Upper lobe of left lung (tissue), 6 donors: ENCODE measurements at regions not wholly inside any gene's neighbourhood (a gene's known extent, or its start where the extent isn't known, plus 50 kb on each side); places are given as distances from the start of the nearest gene placed in this dataset.
"Not testable (repeated sequence)": the region's sequence is repeated elsewhere in the genome, so short reads cannot be mapped to it uniquely, and the experiment has no call there.

ENCODE experiments used
- ATAC-seq, 2 donors: fragments of 200-7000 bp; cut with Tn5 transposase; one replicate each; pipeline ENCODE4 v1.9.1; 2022; ENCODE audit warnings: mild to moderate bottlenecking in 2 of 2, moderate library complexity in 2 of 2; ENCODE audit not compliant: low FRiP score in 2 of 2
- DNase-seq, 2 donors: peaks; one replicate each; pipeline ENCODE4 v3.0.0-alpha.2; 2019 to 2020
- H3K27ac ChIP-seq, 4 donors: fragments of 200-600 bp; sonication (generic); one replicate each; pipeline ENCODE4 v1.5.1; 2016 to 2019
- H3K27me3 ChIP-seq, 4 donors: fragments of 200-600 bp; sonication (generic); one replicate each; pipeline ENCODE4 v1.5.1; 2017 to 2019
- H3K36me3 ChIP-seq, 4 donors: fragments of 200-600 bp; sonication (generic); one replicate each; pipeline ENCODE4 v1.5.1; 2016 to 2019
- H3K4me1 ChIP-seq, 4 donors: fragments of 200-600 bp; sonication (generic); one replicate each; pipeline ENCODE4 v1.5.1; 2018 to 2019
- H3K4me3 ChIP-seq, 4 donors: fragments of 200-600 bp; sonication (generic); one replicate each; pipeline ENCODE4 v1.5.1; 2017 to 2019; ENCODE audit warnings: mild to moderate bottlenecking in 2 of 4, moderate library complexity in 1 of 4
- H3K9me3 ChIP-seq, 4 donors: fragments of 200-600 bp; sonication (generic); one replicate each; pipeline ENCODE4 v1.5.1; 2018 to 2019
- CTCF ChIP-seq, 6 experiments: fragments of 450-650 bp in 4 of 6; fragments of 200-600 bp in 2 of 6; sonication (generic) in 2 of 6; IDR thresholded peaks; one replicate each; pipeline ENCODE4 v1.5.1; 2016 to 2019; ENCODE audit warnings: antibody characterized with exemption in 6 of 6
- EP300 ChIP-seq, 4 donors: sonication (generic); formaldehyde crosslinking; IDR thresholded peaks; one replicate each; pipeline ENCODE4 v1.5.1; 2017; ENCODE audit warnings: antibody characterized with exemption in 4 of 4, control low read depth in 2 of 4
- POLR2A ChIP-seq, 4 donors: fragments of 450-650 bp; IDR thresholded peaks; one replicate each; pipeline ENCODE4 v1.5.1; 2016 to 2017; ENCODE audit warnings: antibody characterized with exemption in 4 of 4, mild to moderate bottlenecking in 2 of 4
- POLR2AphosphoS5 ChIP-seq, 2 donors: sonication (generic); formaldehyde crosslinking; IDR thresholded peaks; one replicate each; pipeline ENCODE4 v1.5.1; 2017; ENCODE audit warnings: antibody characterized with exemption in 2 of 2
- WGBS, 2 donors: methylation state at CpG; one replicate each; pipeline ENCODE4 v1.1.5; 2017 to 2018; 5-methylcytosine and 5-hydroxymethylcytosine counted together
- donor health status: DM: no; HTN: no; CAD: no; lungs with moderate emphysema.
- donor health status: DM: no; HTN: yes; CAD: no; lungs with severe emphysema.

- H3K4me3 ChIP-seq: no peak overlapping the region
- no peak for DNase-seq
- no peaks in the 10 kb centered on the region for H3K4me1 ChIP-seq
- H3K9me3 ChIP-seq: no peaks in the 10 kb centered on the region
- H3K36me3 ChIP-seq: no peaks in the 10 kb centered on the region
- 81 to 83% methylated on average over 4 to 5 of the region's 5 CpGs for WGBS, 2 donors
- H3K27ac ChIP-seq: no peak overlapping the region
- H3K27me3 ChIP-seq: no peaks in the 10 kb centered on the region
- TF ChIP-seq EP300 (IDR thresholded peaks at IDR 0.05): no peak
- no peak for TF ChIP-seq POLR2AphosphoS5 (IDR thresholded peaks at IDR 0.05)
- no peak for TF ChIP-seq POLR2A (IDR thresholded peaks at IDR 0.05)
- TF ChIP-seq CTCF (IDR thresholded peaks at IDR 0.05): no peak
- ATAC-seq: no peak
Observed at GRCh38 chr3:150130404-150131100, 159.9 kb upstream of the PFN2 start.

GRCh38 chr3:150129166-150129565, 158.5 kb upstream of the PFN2 start:
- Histone ChIP-seq H3K27me3 (no peaks in the 10 kb centered on the region), H3K4me1 (no peaks in the 10 kb centered on the region), H3K4me3 (no peak overlapping the region), H3K27ac (no peak overlapping the region), H3K9me3 (no peaks in the 10 kb centered on the region), H3K36me3 (no peaks in the 10 kb centered on the region)
- ATAC-seq: no peak
- DNase-seq: no peak
- TF ChIP-seq EP300 (IDR thresholded peaks at IDR 0.05) (no peak), CTCF (IDR thresholded peaks at IDR 0.05) (no peak), POLR2AphosphoS5 (IDR thresholded peaks at IDR 0.05) (no peak), POLR2A (IDR thresholded peaks at IDR 0.05) (no peak)
- 68 to 72% methylated on average over 4 of the region's 4 CpGs for whole genome bisulfite sequencing, 2 donors

- Histone ChIP-seq H3K27me3 (no peaks in the 10 kb centered on the region), H3K4me1 (no peaks in the 10 kb centered on the region), H3K4me3 (no peak overlapping the region), H3K27ac (no peak overlapping the region), H3K36me3 (no peaks in the 10 kb centered on the region), H3K9me3 (no peaks in the 10 kb centered on the region)
- ATAC-seq (no peak), DNase-seq (no peak)
- TF ChIP-seq CTCF (IDR thresholded peaks at IDR 0.05) (no peak), EP300 (IDR thresholded peaks at IDR 0.05) (no peak), POLR2A (IDR thresholded peaks at IDR 0.05) (no peak), POLR2AphosphoS5 (IDR thresholded peaks at IDR 0.05) (no peak)
- WGBS, 2 donors: 53 to 77% methylated on average over 3 of the region's 3 CpGs
Observed at GRCh38 chr3:150128126-150128525, 157.4 kb upstream of the PFN2 start.

GRCh38 chr3:150127011-150127490, 156.4 kb upstream of the PFN2 start:
- H3K36me3 ChIP-seq: no peaks in the 10 kb centered on the region
- H3K27me3 ChIP-seq: no peaks in the 10 kb centered on the region
- WGBS, 2 donors: 82 to 89% methylated on average over 7 of the region's 7 CpGs
- H3K4me1 ChIP-seq: no peaks in the 10 kb centered on the region
- no peak overlapping the region for H3K27ac ChIP-seq
- H3K4me3 ChIP-seq: no peak overlapping the region
- H3K9me3 ChIP-seq: no peaks in the 10 kb centered on the region
- DNase-seq (no peak), ATAC-seq (no peak)
- TF ChIP-seq CTCF (IDR thresholded peaks at IDR 0.05): no peak
- TF ChIP-seq POLR2AphosphoS5 (IDR thresholded peaks at IDR 0.05): no peak
- TF ChIP-seq EP300 (IDR thresholded peaks at IDR 0.05): no peak
- TF ChIP-seq POLR2A (IDR thresholded peaks at IDR 0.05): no peak

- no peak for ATAC-seq
- Histone ChIP-seq H3K27me3 (no peaks in the 10 kb centered on the region), H3K9me3 (no peaks in the 10 kb centered on the region), H3K4me3 (no peak overlapping the region), H3K27ac (no peak overlapping the region), H3K36me3 (no peaks in the 10 kb centered on the region), H3K4me1 (no peaks in the 10 kb centered on the region)
- WGBS, 2 donors: 79 to 93% methylated on average over 2 of the region's 2 CpGs
- no peak for DNase-seq
- no peak for TF ChIP-seq EP300 (IDR thresholded peaks at IDR 0.05)
- no peak for TF ChIP-seq POLR2AphosphoS5 (IDR thresholded peaks at IDR 0.05)
- no peak for TF ChIP-seq CTCF (IDR thresholded peaks at IDR 0.05)
- no peak for TF ChIP-seq POLR2A (IDR thresholded peaks at IDR 0.05)
Observed at GRCh38 chr3:150124142-150124541, 153.4 kb upstream of the PFN2 start.

GRCh38 chr3:150123249-150123648, 152.6 kb upstream of the PFN2 start:
- H3K4me3 ChIP-seq, H3K27ac ChIP-seq, H3K4me1 ChIP-seq, H3K36me3 ChIP-seq, H3K9me3 ChIP-seq, H3K27me3 ChIP-seq, ATAC-seq, DNase-seq: not testable (repeated sequence)
- 48 to 58% methylated on average over 2 of the region's 2 CpGs for WGBS, 2 donors
